ENCODE measurements at regions not wholly inside any gene's neighbourhood (a gene's known extent, or its start where the extent isn't known, plus 50 kb on each side); places are given as distances from the start of the nearest gene placed in this dataset.

GRCh38 chr10:32156031-32156495 lies 99.8 kb upstream of the KIF5B start (continued):
- TF ChIP-seq MAFK (conservative IDR thresholded peaks at IDR 0.05 in 1 of 2, IDR thresholded peaks at IDR 0.05 in 1 of 2; ENCODE audit: low read length in 2 of 2) (no peak), HMGXB4 (CRISPR knock-in tag; IDR thresholded peaks at IDR 0.05; ENCODE audit: borderline replicate concordance in 1 of 2, low read depth in 1 of 2) (no peak), ARID4A (CRISPR knock-in tag; IDR thresholded peaks at IDR 0.05; ENCODE audit: borderline replicate concordance) (peak; percentile 29; the same call in 1 of the 2 replicates), ZNF414 (CRISPR knock-in tag; IDR thresholded peaks at IDR 0.05) (no peak), KIAA2018 (CRISPR knock-in tag; IDR thresholded peaks at IDR 0.05; ENCODE audit: borderline replicate concordance) (no peak), EHMT2 (IDR thresholded peaks at IDR 0.05; ENCODE audit: borderline replicate concordance, low read depth, low read length) (no peak), POLR2AphosphoS2 (IDR thresholded peaks at IDR 0.05; ENCODE audit: low read depth, low read length) (no peak), ISX (CRISPR knock-in tag; conservative IDR thresholded peaks at IDR 0.05) (no peak), PHF21A (CRISPR knock-in tag; IDR thresholded peaks at IDR 0.05) (peak; percentile 59; the same call in 1 of the 2 replicates), ZNF639 (CRISPR knock-in tag; conservative IDR thresholded peaks at IDR 0.05) (no peak), THYN1 (CRISPR knock-in tag; IDR thresholded peaks at IDR 0.05; ENCODE audit: borderline replicate concordance, low read depth) (no peak), ZNF124 (CRISPR knock-in tag; IDR thresholded peaks at IDR 0.05) (no peak)
